Retinal pigment epithelial cell (primary cell): ENCODE measurements at regions not wholly inside any gene's neighbourhood (a gene's known extent, or its start where the extent isn't known, plus 50 kb on each side); places are given as distances from the start of the nearest gene placed in this dataset.

ENCODE experiments used
- DNase-seq: peaks from one replicate; pipeline ENCODE4 v3.0.0-alpha.2; 2010; ENCODE audit warnings: low read depth
- H3K4me3 ChIP-seq: 2 replicates; pipeline ENCODE4 v1.5.1; 2011; ENCODE audit warnings: mild to moderate bottlenecking, low read length, control low read depth, moderate library complexity
- TF ChIP-seq, protein P1 (sequence below): conservative IDR thresholded peaks from 2 replicates; pipeline ENCODE4 v1.5.1; 2011; ENCODE audit warnings: low read depth, low read length, control low read depth, inconsistent platforms

DNA sequence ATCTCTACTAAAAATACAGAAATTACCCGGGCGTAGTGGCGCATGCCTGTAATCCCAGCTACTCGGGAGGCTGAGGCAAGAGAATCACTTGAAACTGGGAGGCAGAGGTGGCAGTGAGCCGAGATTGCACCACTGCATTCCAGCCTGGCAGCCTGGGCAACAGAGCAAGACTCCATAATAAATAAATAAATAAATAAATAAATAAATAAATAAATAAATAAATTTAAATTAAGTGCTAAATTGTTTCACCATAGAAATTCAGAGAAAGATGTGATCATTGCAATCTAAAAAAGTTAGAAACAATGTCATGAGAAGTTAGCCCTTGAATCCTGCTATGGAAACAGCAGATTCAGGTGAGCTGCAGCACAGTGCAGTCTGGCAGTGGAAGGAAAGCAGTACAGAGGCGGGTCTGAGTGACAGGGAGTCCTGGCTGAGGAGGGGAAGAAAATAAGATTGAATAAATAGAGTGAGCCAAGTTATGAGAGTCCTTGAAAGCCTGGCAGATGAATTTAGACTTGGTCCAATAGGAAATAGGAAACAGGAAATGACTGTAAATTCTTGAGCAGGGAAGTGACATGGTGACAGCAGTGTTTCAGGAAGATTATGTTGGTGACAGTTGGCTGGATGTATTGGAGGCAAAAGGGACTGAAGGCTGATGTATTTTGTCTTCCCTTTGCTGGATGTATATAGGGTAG is 241.5 kb downstream of the GXYLT1 start:
- no peak overlapping the region for H3K4me3 ChIP-seq
- TF ChIP-seq, protein P1, sequence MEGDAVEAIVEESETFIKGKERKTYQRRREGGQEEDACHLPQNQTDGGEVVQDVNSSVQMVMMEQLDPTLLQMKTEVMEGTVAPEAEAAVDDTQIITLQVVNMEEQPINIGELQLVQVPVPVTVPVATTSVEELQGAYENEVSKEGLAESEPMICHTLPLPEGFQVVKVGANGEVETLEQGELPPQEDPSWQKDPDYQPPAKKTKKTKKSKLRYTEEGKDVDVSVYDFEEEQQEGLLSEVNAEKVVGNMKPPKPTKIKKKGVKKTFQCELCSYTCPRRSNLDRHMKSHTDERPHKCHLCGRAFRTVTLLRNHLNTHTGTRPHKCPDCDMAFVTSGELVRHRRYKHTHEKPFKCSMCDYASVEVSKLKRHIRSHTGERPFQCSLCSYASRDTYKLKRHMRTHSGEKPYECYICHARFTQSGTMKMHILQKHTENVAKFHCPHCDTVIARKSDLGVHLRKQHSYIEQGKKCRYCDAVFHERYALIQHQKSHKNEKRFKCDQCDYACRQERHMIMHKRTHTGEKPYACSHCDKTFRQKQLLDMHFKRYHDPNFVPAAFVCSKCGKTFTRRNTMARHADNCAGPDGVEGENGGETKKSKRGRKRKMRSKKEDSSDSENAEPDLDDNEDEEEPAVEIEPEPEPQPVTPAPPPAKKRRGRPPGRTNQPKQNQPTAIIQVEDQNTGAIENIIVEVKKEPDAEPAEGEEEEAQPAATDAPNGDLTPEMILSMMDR: no peak
- no peak for DNase-seq

DNA sequence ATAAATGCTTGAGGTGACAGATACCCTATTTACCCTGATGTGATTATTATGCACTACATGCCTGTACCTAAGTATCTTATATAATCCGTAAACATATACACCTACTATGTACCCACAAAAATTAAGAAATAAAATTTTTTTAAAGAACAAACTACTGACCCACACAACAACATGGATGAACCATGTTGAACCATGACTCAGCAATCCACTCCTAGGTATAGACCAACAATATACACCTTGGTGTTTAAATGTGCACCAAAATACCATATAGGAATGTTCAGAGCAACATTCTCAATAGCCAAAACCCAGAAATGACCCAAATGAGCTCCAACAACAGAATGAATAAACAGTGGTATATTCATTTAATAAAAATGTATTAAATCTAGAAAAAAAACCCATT is 245.1 kb downstream of the GXYLT1 start:
- TF ChIP-seq, protein P1: no peak
- no peak for DNase-seq
- no peak overlapping the region for H3K4me3 ChIP-seq

DNA sequence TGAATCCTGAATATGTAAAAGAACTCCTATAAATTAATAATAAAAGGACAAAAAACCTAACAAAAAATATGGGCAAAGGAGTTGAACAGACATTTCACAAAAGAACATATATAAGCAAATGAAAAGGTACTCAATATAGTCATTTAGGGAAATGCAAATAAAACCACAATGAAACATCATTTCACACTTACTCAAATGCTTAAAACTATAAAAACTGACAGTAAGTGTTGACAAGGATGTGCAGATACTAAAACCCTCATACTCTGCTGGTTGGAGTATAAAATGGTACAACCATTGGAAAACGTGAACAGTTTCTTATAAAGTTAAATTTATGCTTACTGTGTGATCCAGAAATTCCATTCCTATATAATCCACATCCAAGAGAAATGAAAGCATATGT is 247.1 kb downstream of the GXYLT1 start:
- TF ChIP-seq, protein P1: no peak
- no peak for DNase-seq
- no peak overlapping the region for H3K4me3 ChIP-seq

DNA sequence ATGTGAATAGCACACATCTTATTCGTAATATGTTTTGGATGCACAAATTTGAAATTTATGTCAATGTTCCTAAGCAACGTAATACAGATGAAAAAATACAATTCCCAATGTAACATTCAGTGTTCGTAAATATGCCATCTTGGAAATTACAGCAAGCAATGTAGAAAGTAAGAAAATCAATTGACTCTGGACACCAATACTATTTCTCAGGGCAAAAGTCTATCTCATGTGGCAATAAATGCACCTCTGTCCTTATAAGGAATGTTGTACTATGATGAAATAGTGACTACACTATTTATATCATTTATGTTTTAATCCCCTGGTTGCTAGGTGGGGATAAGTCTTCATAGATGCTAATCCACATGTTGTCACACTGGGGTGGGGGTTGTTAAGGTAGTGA is 251.2 kb downstream of the GXYLT1 start:
- no peak overlapping the region for H3K4me3 ChIP-seq
- no peak for DNase-seq
- TF ChIP-seq, protein P1: no peak

DNA sequence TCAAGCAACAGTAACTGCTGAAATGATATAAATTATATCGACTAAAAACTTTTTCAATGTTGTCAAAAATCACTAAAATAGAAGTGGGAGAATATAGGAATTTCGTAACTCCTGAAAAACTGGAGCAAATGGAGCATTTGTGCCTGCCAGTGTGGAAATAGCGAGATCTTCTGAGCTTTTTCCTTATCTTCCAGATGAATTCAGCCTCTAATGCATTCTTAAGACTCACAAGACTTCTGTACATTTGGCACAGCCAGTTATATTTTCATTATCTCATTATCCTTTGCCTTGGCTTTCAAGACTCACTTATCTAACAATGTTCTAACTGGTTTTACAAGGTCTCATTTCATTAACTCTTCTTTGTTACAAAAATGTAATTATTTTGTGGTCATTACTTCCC is 252.4 kb downstream of the GXYLT1 start:
- no peak for DNase-seq
- H3K4me3 ChIP-seq: no peak overlapping the region
- TF ChIP-seq, protein P1: no peak

DNA sequence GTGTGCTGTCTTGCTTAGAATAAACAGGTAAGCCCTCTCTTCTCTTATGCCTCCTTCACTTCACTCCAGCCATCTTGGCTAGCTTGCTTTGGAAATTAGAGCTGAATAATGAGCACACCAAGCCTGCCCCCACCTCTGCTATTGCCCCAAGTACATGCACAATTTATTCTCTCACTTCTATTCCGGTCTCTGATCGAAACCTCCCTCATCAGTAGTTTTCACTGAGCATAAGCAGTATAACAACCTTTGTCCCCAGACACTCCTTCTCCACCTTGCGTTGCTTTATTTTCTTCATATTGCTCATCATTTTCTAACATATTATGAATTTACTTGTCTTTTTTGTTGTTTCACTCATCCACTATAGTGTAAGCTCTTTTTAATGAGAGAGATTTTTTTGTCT is 253.4 kb downstream of the GXYLT1 start:
- DNase-seq: no peak
- TF ChIP-seq, protein P1: no peak
- no peak overlapping the region for H3K4me3 ChIP-seq

DNA sequence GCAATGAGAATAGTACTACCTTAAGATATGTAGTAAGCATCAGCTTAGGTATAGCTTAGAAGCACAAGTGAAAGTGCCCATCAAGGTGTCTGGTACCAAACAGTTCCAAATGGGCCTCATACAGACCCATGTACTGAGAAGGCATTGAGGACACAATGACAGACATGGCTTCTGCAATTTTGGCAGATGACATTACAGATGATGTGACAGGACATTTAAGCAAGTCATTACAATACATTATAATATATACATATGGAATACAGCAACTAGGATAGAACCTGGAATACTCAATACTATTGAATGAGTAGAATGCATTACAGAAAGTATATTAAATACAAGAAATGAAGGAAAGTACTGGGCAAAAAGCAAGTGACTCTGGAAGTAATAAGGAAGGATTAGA is 256.4 kb downstream of the GXYLT1 start:
- TF ChIP-seq, protein P1: no peak
- DNase-seq: no peak
- H3K4me3 ChIP-seq: no peak overlapping the region
